Glomerular visceral epithelial cell (primary cell): ENCODE measurements at regions not wholly inside any gene's neighbourhood (a gene's known extent, or its start where the extent isn't known, plus 50 kb on each side); places are given as distances from the start of the nearest gene placed in this dataset.
"Not testable (repeated sequence)": the region's sequence is repeated elsewhere in the genome, so short reads cannot be mapped to it uniquely, and the experiment has no call there.

Experiments used
- DNase-seq: peaks from one replicate; pipeline ENCODE4 v3.0.0-alpha.2; 2016; ENCODE audit errors: extremely low spot score

DNA sequence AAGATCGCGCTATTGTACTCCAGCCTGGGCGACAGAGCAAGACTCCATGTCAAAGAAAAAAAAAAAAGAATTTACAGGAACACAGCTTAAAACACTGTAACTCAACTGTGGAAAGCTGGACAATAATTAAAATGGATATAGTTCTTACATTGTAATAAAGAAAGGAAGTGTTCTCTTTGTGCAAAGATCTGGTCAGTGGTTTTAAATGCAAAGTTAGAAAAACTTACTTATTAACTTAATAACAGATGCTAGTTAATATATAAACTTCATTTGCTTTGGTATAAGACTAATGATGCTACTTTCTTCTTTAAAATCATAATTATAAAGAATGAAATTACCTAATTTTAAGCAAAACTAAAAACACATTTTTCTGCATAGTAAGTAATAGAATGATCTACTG is 2024.1 kb upstream of the TENM3 start:
- DNase-seq, result no peak

DNA sequence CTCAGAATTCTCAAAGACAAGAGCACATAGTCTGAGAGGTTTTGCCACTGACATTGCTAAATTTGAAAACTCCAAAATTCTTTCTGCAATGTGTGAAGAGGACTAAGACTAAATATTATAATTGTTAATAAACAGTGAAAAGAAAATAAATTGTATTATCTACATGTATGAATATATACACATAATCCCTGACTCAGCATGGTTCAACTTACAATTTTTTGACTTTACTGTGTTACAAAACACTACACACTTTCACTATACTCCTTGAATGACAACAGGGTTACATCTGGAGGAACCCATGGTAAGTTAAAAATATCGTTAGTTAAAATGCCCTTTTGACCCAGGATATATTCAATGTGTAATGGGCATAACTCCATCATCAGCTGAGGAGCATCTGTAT is 2017.2 kb upstream of the TENM3 start:
- DNase-seq, result no peak

DNA sequence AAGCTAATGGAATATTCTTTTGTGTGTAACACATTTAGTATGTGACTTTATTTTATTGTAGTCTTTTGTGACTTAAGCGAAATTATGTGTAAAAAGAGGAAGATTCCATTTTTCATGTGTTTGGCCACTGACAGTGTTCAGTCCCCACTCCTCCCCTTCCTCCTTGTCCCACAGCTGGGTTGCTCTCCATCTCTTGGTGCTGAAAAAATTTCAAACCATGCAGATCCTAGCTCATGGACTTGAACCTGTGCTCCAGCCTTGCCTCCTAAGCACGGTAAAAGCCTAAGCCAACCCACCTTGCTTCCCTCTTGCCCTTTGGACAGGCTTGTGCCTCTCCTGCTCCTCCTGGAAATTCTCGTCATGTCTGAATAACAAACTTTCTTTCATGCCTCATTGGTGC is 2008.5 kb upstream of the TENM3 start:
- DNase-seq, result no peak

DNA sequence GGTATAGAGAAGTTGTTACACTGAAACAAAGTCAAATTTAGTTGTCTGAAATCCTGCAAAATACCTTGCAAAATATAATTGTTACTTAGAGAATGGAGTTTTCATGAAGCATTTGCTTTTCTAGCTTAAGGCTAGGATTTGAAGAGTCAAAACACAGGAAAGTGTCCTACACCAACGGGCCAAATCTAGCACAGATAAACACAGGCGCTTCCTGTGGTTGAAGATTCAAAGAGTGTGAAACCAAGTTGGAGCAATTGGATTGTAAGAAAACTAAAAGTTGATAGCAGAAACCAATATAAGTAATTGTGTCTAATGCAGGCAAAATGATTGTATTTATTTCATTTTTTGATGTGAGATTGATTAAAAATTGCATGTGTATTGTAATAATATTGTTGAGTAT is 2002.5 kb upstream of the TENM3 start:
- DNase-seq, result no peak

DNA sequence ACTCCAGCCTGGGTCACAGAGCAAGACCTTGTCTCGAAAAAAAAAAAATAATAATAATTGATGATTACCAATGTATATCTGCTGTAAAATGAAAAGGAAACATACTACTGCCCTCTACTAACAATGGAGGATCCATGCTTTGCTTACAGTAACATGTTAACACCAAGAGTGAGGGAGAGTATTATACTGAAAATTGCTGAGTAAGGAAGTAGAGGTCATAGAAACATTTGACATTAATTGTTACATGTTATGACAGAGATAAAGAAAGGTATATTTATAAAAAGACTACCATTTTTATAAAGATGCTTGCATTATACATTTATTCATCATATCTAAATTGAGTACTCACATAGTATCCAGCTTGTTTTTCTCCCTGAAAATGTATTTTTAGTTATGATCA is 1989.8 kb upstream of the TENM3 start:
- DNase-seq, result no peak

DNA sequence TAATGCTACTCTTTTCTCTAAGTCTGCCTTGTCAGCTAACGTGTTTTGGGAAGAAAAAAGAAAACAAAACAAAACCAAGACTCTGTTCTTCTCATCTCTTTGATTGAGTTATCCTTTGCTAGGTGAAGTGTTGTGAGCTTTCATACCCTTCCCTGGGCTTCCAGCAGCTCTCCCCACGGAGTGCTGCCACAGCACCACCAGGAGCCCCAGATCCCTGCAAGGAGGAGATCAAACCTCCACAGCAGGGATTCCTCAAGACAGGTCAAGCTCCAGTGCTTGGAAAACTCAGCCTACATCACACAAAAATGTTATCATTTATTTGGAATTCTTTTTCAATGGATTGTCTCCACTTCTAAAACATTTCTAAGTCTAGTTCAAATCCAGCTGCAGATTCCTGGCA is 1981.9 kb upstream of the TENM3 start:
- no peak for DNase-seq

DNA sequence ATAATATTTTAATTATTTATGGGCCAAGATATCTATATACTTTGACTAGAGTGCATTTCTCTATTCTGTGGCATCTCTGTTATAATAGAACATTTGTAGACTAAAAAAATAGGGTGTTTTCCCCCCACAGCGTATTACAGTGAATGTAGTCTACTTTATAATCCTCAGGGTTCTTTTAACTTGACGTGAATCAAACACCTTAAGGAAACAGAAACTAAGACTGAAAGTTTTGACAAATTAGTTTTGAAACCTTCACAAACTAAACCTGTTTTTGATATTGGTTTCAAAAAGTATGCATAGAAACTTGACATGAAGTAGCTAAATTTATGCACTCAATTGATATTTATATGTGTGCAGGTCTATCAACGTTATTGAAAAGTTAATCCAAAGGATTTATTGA is 1963.1 kb upstream of the TENM3 start:
- no peak for DNase-seq

DNA sequence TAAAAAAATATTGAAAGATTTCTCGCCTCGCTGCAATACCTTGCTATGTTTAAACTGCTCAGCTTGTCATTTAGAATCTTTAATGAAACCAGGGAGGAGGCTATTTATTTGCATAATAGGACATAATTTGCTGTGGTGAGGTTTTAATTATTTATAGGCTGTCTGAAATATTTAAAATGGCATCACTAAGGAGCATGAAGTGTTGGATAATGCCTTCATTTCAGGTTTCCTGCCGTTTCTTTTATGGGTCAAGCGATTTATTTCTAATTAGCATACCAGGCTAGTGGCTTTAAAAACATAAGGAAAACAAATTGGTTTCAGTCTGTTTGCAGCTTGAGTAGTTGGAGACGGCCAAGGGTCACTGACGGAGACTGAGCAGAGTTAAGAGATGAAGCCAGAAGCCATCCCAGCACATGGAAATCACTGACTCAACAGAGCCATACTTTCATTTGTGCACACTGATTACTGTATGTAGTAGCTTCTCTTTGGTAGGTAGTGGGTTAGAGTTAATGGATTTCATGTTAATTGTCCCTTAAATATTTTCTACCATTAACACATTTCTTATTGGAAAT is 1962.4 kb upstream of the TENM3 start:
- DNase-seq, result no peak

DNA sequence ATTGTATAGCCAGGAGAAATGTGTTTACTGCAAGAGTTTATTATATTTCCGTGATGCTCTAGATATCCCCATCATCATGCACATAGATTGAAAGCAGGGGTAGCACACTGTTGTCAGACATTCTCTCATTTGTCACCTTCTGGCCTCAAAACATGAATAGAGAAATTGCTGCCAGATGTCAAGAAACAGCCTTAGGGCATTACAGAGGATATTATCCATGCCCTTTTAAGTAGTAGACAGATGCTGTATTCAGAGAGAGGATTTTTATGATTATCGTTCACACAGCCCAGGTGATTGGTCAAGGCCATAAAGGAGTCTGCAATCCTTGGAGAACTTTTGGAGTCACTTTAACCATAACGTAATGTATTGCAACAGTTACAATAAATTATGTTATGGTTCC is 1961.5 kb upstream of the TENM3 start:
- DNase-seq, result no peak

DNA sequence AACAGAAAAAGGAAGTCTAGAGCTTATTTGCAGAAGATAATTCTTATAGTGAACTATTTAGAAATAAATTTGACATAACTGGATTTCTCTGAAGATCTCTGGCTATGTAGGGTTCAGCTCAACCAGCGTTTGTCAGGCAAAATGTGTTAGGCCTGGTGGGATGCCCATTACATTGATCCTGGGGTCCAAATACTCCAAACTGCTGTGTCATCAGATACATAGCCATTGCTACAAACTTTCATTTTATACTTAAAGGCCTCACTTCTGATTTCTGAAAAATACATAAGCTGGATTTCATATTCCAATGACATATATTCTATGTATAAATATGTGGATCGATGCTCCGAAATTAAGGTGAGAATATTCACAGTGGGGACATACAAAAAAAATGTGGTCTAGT is 1958.9 kb upstream of the TENM3 start:
- DNase-seq, result no peak

DNA sequence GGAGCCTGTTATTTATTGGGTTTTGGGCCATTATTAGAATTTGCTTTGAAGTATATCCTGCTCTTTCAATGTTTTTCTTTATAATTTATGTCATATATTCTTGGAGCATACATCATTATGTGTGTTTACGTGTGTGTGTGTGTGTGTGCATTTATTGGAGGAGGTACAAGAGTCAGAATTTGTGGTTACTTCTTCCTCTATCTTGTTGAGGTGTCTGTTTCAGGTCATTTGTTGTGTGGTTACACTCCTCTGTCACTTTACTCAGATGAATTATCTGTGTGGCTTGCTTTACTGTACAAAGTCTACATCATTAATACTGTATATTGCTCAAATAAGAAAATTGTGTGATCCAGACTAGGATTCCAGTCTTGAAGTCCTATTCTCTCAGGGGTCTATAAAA is 1957.4 kb upstream of the TENM3 start:
- DNase-seq, result no peak

DNA sequence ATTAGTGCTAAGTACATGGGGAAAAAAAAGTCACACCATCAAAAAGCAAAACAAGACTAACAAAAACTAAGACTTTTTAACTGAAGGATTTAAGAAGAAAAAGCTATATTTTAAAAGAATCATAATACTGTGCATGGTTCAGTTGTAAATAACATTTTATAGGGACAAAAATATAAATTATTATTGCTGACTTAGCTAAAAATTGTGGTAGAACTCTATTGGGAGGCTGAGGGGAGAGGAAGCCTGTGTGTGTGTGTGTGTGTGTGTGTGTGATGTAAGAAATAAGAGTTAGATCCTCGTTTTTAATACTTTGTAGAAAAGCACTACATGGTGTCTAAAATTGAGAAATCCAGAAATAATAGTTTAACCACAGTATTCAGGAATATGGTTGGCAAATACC is 1950.9 kb upstream of the TENM3 start:
- DNase-seq, result no peak

DNA sequence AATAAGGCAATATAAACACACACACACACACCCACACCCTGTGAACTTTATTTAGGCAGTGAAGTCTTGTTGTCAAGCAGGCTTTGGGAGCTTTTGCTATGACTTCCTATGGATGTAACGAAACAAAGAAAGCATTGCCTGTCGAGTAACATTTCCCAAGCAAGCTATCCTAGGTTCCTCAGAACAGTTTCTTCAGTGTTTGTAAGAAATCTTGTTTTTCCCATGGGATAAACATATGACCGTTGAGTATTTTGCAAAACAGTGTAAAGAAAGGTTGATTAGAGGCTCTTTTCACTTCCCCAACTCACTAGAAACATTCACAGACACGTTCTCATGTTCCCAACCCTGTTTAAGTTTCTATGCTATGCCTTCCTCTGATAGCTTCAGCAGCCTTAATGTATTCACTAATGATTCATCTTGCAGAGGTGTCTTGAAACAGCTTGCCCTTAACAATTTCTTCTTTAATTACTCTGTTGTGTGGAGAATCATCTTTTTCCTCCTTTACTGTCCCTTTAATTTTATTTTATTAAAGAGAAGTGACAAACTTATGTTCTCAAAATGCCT is 1947.1 kb upstream of the TENM3 start:
- no peak for DNase-seq

DNA sequence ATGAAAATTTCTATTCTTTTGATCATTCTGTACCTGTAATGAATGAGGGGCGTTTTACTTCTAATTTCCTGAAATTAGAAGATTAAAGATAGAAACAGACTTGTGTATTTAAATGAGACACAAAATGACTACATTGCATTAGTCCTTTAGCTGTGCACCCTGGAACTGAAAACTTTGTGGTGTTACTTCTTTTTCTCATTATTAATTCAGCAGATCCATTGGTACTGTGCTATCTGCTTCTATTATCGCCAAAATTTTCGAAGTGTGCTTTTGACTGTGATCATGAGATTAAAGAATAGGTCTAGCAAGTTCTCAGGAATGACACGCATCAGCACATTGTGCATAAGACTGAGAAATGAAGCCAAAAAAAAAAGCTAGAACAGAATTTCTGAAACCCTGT is 1938.9 kb upstream of the TENM3 start:
- no peak for DNase-seq

DNA sequence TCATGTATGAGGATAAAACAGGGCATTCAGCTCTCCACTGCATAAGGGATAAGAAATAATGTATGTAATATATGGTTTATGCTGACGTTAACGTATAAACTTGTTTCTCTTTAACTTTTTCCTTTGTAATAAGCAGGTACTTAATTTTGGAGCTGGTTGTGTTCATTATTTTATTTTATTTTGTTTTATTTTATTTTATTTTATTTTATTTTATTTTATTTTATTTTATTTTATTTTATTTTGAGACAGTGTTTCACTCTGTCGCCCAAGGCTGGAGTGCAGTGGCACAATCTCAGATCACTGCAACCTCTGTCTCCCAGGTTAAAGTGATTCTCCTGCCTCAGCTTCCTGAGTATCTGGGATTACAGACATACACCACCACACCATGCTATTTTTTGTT is 1932.6 kb upstream of the TENM3 start:
- no peak for DNase-seq

DNA sequence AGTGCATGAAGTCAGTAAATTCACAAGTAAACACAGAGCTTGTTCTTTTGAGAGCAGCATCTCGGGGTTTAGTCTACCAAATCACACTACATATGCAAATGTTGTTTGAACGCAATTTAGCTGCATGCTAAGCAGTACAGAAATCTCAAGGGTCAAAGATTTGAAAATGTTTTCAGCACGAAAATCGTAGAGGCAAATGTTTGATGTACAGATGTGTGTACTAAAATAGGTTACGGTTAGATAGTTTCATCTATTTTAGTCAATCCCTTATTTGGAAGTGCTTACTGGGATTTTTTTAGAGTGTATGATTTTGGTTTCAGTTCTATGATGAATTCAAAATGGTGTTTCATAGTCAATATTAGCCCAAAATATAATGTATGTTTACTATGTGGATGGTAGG is 1928.2 kb upstream of the TENM3 start:
- no peak for DNase-seq

DNA sequence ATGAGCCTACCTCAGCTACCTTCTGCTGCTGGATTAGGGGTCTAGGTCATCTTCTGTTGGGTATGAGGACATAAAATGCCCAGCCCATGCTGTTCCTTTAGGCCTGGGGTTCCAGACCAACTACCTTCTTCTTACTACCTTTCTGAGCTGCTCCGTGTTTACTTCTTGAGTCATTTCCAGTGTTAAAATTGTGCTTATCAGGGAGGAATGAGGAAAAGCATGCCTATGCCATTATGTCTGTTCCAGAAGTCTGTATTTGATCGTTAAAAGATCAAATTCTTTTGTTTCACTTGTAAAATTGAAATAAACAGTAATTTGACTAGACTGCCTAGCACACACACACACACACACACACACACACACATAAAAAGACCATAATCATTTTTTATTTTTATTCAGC is 1912.7 kb upstream of the TENM3 start:
- no peak for DNase-seq

DNA sequence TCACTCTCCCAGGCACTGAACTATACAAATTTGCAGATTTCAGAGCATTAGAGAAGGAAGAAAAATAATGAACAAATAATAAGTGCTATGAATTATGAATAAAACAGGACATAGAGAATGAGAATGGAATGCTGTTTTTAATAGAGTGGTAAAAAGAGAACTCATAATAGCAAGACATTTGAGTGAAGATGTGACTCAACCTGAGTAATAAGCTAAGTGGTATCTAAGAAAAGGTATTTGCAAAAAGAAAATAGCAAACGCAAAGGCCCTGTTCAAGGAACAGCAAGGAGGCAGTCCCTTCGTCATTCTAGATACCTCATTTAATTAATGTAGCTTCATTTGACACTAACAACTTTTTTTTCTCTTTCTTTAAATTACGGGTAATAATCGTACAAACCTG is 1910.0 kb upstream of the TENM3 start:
- no peak for DNase-seq

DNA sequence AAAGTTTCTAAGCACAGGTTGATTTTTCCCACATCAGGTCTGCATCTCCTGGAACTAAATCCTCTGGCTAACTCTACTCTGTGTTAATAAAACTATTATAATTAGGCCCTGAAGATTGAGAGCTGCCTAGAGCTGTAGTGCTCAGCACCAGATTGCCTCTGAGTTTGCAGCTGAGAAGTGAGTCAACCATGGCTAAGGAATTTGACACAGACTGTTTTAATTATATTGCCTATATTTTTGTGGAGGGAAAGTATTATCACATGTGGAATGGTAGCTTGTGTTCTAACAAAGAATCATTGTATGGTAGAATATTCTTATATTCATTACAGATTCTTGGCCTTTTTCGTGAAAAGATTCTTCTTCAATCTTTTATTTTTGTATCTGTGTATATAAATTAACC is 1907.6 kb upstream of the TENM3 start:
- no peak for DNase-seq

DNA sequence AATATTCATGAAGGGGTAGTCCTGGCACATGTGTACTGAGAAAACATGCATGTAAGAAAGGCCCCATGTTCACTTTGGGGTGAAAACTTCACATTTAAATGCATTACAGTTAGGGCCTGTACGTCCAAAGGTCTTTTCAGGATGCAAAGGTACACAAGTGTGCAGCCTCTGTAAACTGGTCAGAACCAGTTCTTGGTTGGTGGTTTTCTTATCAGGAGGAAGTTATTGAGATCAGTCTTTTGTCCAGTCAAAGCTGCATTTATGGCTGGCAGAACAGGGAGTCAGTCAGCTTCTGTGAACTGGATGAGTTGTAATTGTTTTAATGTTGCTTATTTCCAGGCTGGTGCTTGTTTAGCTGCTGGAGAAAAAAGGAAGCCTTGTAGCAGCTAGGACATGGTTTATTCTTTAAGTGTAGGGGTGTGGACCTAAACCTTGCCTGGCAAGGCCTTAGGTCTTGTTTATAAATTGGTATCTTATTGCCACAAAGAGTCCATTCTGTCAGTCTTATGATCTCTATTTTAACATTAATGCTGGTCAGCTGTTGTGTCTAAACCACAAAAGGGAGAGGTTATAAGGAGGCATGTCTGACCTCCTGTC is 1906.6 kb upstream of the TENM3 start:
- DNase-seq, result no peak

DNA sequence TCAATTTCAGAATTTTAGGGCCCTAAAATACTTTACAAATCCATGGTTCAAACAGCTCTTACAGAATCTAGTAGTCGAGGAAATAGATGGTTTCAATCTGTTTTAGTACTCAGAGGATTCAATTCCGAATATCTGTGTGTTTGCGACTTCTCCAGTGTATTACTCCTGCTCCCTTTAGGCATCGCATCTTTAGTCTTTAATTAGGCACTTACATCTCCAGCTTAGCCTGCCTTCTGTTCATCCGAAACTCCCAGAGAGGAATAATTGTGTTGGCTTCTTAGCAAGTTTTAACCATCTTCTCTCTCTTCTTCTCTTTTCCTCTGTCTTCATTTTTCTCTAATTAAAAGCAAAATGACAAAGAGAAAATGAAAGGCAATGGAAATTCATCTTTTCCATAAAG is 1901.3 kb upstream of the TENM3 start:
- DNase-seq, result no peak

DNA sequence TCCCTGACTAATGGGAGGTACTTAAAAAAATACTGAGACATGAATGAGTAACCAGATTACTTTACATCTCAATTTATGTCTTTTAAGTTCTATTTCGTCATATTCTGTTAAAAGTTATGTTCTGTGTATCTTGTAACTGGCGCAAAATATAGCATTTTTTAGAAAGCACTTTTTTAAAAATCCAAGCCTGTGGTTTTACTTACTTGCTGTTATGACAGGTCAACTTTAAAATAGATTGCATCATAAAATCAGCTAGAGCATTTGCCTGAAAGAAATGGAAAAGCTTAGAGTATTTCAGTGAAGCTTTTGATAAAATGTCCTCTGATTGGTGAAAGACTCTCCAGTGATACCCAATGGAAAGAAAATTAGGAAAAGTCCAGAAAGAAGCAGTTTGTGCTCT is 1892.3 kb upstream of the TENM3 start:
- DNase-seq, result no peak

DNA sequence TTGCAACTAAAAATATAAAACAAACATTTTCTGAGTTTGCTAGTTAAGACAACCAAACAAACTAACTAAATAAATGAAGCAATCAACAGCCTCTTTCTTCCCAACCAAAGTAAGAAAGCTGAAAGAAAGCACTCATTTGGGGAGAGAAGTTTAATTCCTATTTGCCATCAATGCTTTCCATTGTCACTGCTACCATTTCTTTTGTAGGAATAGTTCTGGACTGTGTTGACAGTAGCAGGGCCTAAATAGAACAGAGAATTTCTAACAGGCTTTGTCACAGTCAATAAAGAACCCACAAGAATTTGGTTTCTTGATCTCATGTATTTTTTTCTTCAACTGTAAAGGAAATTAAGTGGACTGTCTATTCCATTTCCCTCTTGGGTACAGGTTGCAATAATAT is 1886.4 kb upstream of the TENM3 start:
- no peak for DNase-seq

DNA sequence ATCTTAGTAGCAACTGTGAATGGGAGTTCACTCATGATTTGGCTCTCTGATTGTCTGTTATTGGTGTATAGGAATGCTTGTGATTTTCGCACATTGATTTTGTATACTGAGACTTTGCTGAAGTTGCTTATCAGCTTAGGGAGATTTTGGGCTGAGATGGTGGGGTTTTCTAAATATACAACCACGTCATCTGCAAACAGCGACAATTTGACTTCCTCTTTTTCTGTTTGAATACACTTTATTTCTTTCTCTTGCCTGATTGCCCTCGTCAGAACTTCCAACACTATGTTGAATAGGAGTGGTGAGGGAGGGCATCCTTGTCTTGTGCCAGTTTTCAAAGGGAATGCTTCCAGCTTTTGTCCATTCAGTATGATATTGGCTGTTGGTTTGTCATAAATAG is 1883.1 kb upstream of the TENM3 start:
- DNase-seq, result not testable (repeated sequence)
